ENCODE measurements at regions not wholly inside any gene's neighbourhood (a gene's known extent, or its start where the extent isn't known, plus 50 kb on each side); places are given as distances from the start of the nearest gene placed in this dataset.

DNA sequence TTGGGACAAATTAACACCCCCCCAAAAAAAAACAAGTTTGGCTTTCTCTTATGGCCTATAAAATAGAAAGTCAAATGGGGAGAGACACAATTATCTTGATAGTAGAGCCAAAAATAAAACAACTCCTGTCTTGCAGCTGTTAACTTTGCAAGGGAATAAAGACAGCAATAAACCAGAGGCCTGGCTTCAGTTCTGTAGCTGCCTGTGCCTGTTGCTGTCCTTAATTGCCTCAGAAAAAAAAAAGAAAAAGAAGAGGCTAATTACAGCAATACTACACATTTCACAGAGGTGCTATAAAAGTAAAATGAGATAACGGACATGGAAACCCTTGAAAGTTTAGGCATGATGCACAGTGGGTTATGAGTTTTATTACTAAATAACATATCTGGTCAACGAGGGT, 170.7 kb upstream of the IRX1 start:
- TF ChIP-seq CTCF (IDR thresholded peaks at IDR 0.05): no peak
- no peak for TF ChIP-seq POLR2AphosphoS5 (IDR thresholded peaks at IDR 0.05)
